ENCODE measurements at regions not wholly inside any gene's neighbourhood (a gene's known extent, or its start where the extent isn't known, plus 50 kb on each side); places are given as distances from the start of the nearest gene placed in this dataset.

- DNase-seq (ENCODE audit: low spot score) = peak; percentile 85
Observed at GRCh38 chr12:75836533-75836932, 195.0 kb downstream of the PHLDA1 start.

- DNase-seq (ENCODE audit: low spot score) = no peak
Observed at GRCh38 chr12:75834591-75834990, 197.0 kb downstream of the PHLDA1 start.

- no peak for DNase-seq (ENCODE audit: low spot score)
Observed at GRCh38 chr12:75833268-75833667, 198.3 kb downstream of the PHLDA1 start.

- no peak for DNase-seq (ENCODE audit: low spot score)
Observed at GRCh38 chr12:75831402-75831801, 200.2 kb downstream of the PHLDA1 start.

GRCh38 chr12:75827061-75827460 lies 204.5 kb downstream of the PHLDA1 start:
- no peak for DNase-seq (ENCODE audit: low spot score)

GRCh38 chr12:75825686-75826085 lies 205.9 kb downstream of the PHLDA1 start:
- peak; percentile 82 for DNase-seq (ENCODE audit: low spot score)

GRCh38 chr12:75823475-75823874 lies 208.1 kb downstream of the PHLDA1 start:
- DNase-seq (ENCODE audit: low spot score) = no peak

- DNase-seq (ENCODE audit: low spot score) = no peak
Observed at GRCh38 chr12:75822416-75822815, 209.2 kb downstream of the PHLDA1 start.

GRCh38 chr12:75820848-75821578 lies 210.6 kb downstream of the PHLDA1 start:
- DNase-seq (ENCODE audit: low spot score) = no peak

GRCh38 chr12:75820071-75820470 lies 211.5 kb downstream of the PHLDA1 start:
- DNase-seq (ENCODE audit: low spot score) = no peak

GRCh38 chr12:75819512-75819911 lies 212.1 kb downstream of the PHLDA1 start:
- no peak for DNase-seq (ENCODE audit: low spot score)

GRCh38 chr12:75818863-75819262 lies 212.7 kb downstream of the PHLDA1 start:
- DNase-seq (ENCODE audit: low spot score) = no peak

GRCh38 chr12:75816897-75817296 lies 214.7 kb downstream of the PHLDA1 start:
- peak; percentile 83 for DNase-seq (ENCODE audit: low spot score)

- no peak for DNase-seq (ENCODE audit: low spot score)
Observed at GRCh38 chr12:75815756-75816155, 215.8 kb downstream of the PHLDA1 start.

- DNase-seq (ENCODE audit: low spot score) = peak; percentile 86
Observed at GRCh38 chr12:75814851-75815754, 216.5 kb downstream of the PHLDA1 start.

GRCh38 chr12:75813072-75813471 lies 218.5 kb downstream of the PHLDA1 start:
- no peak for DNase-seq (ENCODE audit: low spot score)

GRCh38 chr12:75812271-75813018 lies 219.1 kb downstream of the PHLDA1 start:
- DNase-seq (ENCODE audit: low spot score) = no peak

GRCh38 chr12:75809746-75810145 lies 221.8 kb downstream of the PHLDA1 start:
- DNase-seq (ENCODE audit: low spot score) = no peak

- no peak for DNase-seq (ENCODE audit: low spot score)
Observed at GRCh38 chr12:75807494-75807893, 224.1 kb downstream of the PHLDA1 start.

- no peak for DNase-seq (ENCODE audit: low spot score)
Observed at GRCh38 chr12:75805905-75806304, 225.7 kb downstream of the PHLDA1 start.

- DNase-seq (ENCODE audit: low spot score) = no peak
Observed at GRCh38 chr12:75805320-75805719, 226.3 kb downstream of the PHLDA1 start.

GRCh38 chr12:75798136-75798926 lies 233.2 kb downstream of the PHLDA1 start:
- DNase-seq (ENCODE audit: low spot score) = no peak

Measured in COLO829 (cell line).